ACHN (cell line): ENCODE measurements at regions not wholly inside any gene's neighbourhood (a gene's known extent, or its start where the extent isn't known, plus 50 kb on each side); places are given as distances from the start of the nearest gene placed in this dataset.

ENCODE experiments used
- DNase-seq: peaks from one replicate; pipeline ENCODE4 v3.0.0-alpha.2; 2015
- in situ Hi-C: cut with HindIII; loops from 2 replicates; pipeline ENCODE4 v1.10.0; 2017; ENCODE audit warnings: low sequenced_read_pairs, low pct_ligation_motif_present, low pct_unique_long_range_greater_than_20kb

- no peak for DNase-seq
- in situ Hi-C loops, result no loop called here
Observed at GRCh38 chrX:141759238-141759637, 60.7 kb upstream of the SPANXD start.

DNA sequence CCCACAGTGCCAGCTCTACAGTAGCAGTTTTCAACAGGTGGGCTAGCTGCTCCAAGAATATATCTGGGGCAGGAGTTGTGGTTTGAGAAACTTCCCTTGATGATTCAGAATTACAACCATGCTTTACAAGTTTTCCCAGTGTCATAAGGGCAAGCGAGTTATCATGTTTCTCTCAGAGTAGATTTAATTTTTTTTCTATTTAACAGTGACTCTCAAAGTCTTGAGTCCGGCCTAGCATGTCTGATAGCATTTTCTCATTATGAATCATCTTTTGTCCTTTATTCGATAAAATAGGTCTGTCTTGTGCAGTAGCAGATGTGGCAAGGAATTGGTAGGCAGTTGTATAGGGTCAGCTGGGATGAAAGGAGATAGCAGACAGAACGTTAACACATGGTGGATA, 62.2 kb upstream of the SPANXD start:
- DNase-seq, result peak; percentile 19
- in situ Hi-C loops, result no loop called here

DNA sequence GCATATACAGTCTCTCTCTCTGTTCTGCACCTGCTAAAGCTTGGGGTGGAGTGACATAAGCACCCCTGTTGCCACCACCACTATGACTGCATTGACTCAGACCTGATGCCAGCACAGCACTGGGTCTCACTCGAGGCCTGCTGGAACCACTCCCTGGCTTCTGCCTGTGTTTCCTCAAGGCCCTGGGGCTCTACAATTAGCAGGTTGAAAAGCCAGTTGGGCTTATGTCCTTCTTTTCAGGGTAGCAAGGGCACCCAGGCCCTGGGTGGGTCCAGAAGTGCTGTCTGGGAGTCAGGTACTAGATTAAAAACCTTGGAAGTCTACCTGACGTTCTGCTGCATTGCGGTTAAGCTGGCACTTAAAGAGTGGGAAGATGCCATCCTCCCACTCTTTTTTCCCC, 50.5 kb upstream of the MAGEC3 start:
- in situ Hi-C loops, result no loop called here
- DNase-seq, result no peak
